NCI-H748 (cell line): ENCODE measurements at regions not wholly inside any gene's neighbourhood (a gene's known extent, or its start where the extent isn't known, plus 50 kb on each side); places are given as distances from the start of the nearest gene placed in this dataset.
A peak's percentile ranks its signal among the peaks of the same experiment; 100 is the strongest.
"Not testable (repeated sequence)": the region's sequence is repeated elsewhere in the genome, so short reads cannot be mapped to it uniquely, and the experiment has no call there.

Experiments used
- DNase-seq: peaks from one replicate; lab custom pipeline; 2025; ENCODE audit not compliant: unreplicated experiment; lab: John Stamatoyannopoulos, UW

GRCh38 chr4:133598779-133599178 lies 449.7 kb downstream of the PCDH10 start:
- DNase-seq = no peak

GRCh38 chr4:133597251-133597650 lies 448.2 kb downstream of the PCDH10 start:
- DNase-seq = no peak

- no peak for DNase-seq
Measured at GRCh38 chr4:133596459-133596858, 447.4 kb downstream of the PCDH10 start.

GRCh38 chr4:133594390-133595207 lies 445.5 kb downstream of the PCDH10 start:
- no peak for DNase-seq

- DNase-seq = no peak
Measured at GRCh38 chr4:133593764-133594163, 444.7 kb downstream of the PCDH10 start.

GRCh38 chr4:133592591-133592990 lies 443.5 kb downstream of the PCDH10 start:
- no peak for DNase-seq

GRCh38 chr4:133592106-133592505 lies 443.0 kb downstream of the PCDH10 start:
- no peak for DNase-seq

- DNase-seq = no peak
Measured at GRCh38 chr4:133588306-133588705, 439.2 kb downstream of the PCDH10 start.

GRCh38 chr4:133585323-133585722 lies 436.2 kb downstream of the PCDH10 start:
- no peak for DNase-seq

GRCh38 chr4:133584714-133585113 lies 435.6 kb downstream of the PCDH10 start:
- DNase-seq = peak; percentile 11

- no peak for DNase-seq
Measured at GRCh38 chr4:133581996-133582619, 433.0 kb downstream of the PCDH10 start.

- DNase-seq = no peak
Measured at GRCh38 chr4:133574248-133574647, 425.2 kb downstream of the PCDH10 start.

GRCh38 chr4:133565379-133565778 lies 416.3 kb downstream of the PCDH10 start:
- peak; percentile 91 for DNase-seq

- no peak for DNase-seq
Measured at GRCh38 chr4:133559987-133560386, 410.9 kb downstream of the PCDH10 start.

- no peak for DNase-seq
Measured at GRCh38 chr4:133555671-133556070, 406.6 kb downstream of the PCDH10 start.

GRCh38 chr4:133550436-133550835 lies 401.3 kb downstream of the PCDH10 start:
- no peak for DNase-seq

GRCh38 chr4:133544097-133544496 lies 395.0 kb downstream of the PCDH10 start:
- DNase-seq = no peak

GRCh38 chr4:133537780-133538281 lies 388.7 kb downstream of the PCDH10 start:
- DNase-seq = no peak

- DNase-seq = not testable (repeated sequence)
Measured at GRCh38 chr4:133534224-133534623, 385.1 kb downstream of the PCDH10 start.

GRCh38 chr4:133524369-133524768 lies 375.3 kb downstream of the PCDH10 start:
- no peak for DNase-seq

GRCh38 chr4:133513901-133514300 lies 364.8 kb downstream of the PCDH10 start:
- DNase-seq = no peak

GRCh38 chr4:133498149-133498548 lies 349.1 kb downstream of the PCDH10 start:
- DNase-seq = no peak
